ENCODE measurements at regions not wholly inside any gene's neighbourhood (a gene's known extent, or its start where the extent isn't known, plus 50 kb on each side); places are given as distances from the start of the nearest gene placed in this dataset.
A peak's percentile ranks its signal among the peaks of the same experiment; 100 is the strongest.

DNA sequence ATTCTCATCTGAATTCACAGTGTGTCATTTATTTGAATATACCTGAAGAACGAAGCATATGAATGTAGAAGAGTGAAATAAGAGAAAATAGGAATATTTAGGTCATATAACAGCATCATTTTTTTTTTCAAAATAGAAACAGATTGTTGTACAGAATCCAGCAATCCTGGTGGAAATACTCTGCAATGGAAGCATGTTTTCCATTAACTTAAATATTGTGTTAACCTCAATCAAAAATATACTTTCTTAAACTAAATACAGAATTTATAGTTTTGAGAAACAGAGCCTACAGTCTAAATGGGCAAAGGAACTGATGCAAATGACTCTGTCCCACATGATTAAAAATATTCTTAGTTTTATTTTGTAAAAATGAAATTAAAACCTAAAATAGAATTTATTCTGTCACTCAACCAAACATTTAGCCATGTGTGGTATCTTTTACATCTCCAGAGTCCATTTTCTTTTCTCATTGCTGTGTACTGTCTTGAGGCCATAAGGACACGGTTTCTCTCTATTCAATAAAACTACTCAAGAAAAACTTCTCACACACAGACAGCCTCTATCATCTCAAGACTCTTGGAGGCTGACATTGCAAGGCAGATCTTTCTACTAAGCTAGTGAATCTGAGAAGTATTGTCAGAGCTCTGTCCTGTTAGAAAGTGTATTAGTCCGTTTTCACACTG lies 322.6 kb downstream of the LTN1 start:
- no peaks in the 10 kb centered on the region for H3K9me3 ChIP-seq
- no peaks in the 10 kb centered on the region for H3K27me3 ChIP-seq
- H3K27ac ChIP-seq, result no peak overlapping the region
- peaks cover 0 to 3% of the 10 kb centered on the region in 2 donors for H3K4me1 ChIP-seq
- no peak for DNase-seq (ENCODE audit: low spot score in 2 of 2)
- TF ChIP-seq, protein P1, sequence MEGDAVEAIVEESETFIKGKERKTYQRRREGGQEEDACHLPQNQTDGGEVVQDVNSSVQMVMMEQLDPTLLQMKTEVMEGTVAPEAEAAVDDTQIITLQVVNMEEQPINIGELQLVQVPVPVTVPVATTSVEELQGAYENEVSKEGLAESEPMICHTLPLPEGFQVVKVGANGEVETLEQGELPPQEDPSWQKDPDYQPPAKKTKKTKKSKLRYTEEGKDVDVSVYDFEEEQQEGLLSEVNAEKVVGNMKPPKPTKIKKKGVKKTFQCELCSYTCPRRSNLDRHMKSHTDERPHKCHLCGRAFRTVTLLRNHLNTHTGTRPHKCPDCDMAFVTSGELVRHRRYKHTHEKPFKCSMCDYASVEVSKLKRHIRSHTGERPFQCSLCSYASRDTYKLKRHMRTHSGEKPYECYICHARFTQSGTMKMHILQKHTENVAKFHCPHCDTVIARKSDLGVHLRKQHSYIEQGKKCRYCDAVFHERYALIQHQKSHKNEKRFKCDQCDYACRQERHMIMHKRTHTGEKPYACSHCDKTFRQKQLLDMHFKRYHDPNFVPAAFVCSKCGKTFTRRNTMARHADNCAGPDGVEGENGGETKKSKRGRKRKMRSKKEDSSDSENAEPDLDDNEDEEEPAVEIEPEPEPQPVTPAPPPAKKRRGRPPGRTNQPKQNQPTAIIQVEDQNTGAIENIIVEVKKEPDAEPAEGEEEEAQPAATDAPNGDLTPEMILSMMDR (IDR thresholded peaks at IDR 0.05), result no peak
- no peak overlapping the region for H3K4me3 ChIP-seq
- no peaks in the 10 kb centered on the region for H3K36me3 ChIP-seq
- intact Hi-C loops (cut with DNase I), result no loop called here

DNA sequence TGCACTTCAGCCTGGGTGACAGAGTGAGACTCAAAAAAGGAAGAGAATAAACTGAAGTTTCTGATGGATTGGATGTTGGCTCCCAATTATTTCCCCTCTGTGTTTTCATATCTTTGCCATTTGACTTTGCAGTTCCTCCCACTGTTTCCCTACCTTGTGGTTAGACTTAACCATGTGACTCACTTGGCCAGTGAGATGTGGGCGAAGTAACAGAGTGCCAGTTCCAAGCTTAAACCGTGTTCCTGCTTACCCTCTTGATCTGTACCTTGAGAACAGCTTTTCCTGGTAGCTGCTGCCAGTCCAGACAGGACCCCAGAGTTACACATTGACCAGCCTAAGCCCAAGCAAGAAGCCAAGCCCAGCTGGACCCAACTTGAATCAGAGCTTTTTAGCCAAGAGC lies 323.4 kb downstream of the LTN1 start:
- no peak for DNase-seq (ENCODE audit: low spot score in 2 of 2)
- no peaks in the 10 kb centered on the region for H3K9me3 ChIP-seq
- no peak overlapping the region for H3K4me3 ChIP-seq
- H3K27ac ChIP-seq, result no peak overlapping the region
- TF ChIP-seq, protein P1 (IDR thresholded peaks at IDR 0.05), result no peak
- intact Hi-C loops (cut with DNase I), result no loop called here
- H3K4me1 ChIP-seq, result no peaks in the 10 kb centered on the region
- H3K27me3 ChIP-seq, result no peaks in the 10 kb centered on the region
- H3K36me3 ChIP-seq, result no peaks in the 10 kb centered on the region

- TF ChIP-seq, protein P1 (IDR thresholded peaks at IDR 0.05), result no peak
- Histone ChIP-seq H3K36me3 (no peaks in the 10 kb centered on the region), H3K4me3 (no peak overlapping the region), H3K27ac (no peak overlapping the region), H3K27me3 (no peaks in the 10 kb centered on the region), H3K9me3 (no peaks in the 10 kb centered on the region), H3K4me1 (peaks cover 0 to 3% of the 10 kb centered on the region in 2 donors)
- intact Hi-C loops (cut with DNase I), result loop anchor here (5.0 kb wide), 1 partner anchor 79 kb away; no protein-coding TSS in a partner anchor
- DNase-seq (ENCODE audit: low spot score in 2 of 2), result no peak
These were observed 328.9 kb downstream of the LTN1 start for GRCh38 chr21:28663754-28664153.

GRCh38 chr21:28663111-28663693 lies 329.5 kb downstream of the LTN1 start:
- Histone ChIP-seq H3K27me3 (no peaks in the 10 kb centered on the region), H3K36me3 (no peaks in the 10 kb centered on the region), H3K9me3 (no peaks in the 10 kb centered on the region), H3K4me3 (no peak overlapping the region), H3K4me1 (peaks cover 0 to 3% of the 10 kb centered on the region in 2 donors), H3K27ac (no peak overlapping the region)
- TF ChIP-seq, protein P1 (IDR thresholded peaks at IDR 0.05), result peak; percentile 6 to 47 (median 25)
- intact Hi-C loops (cut with DNase I), result loop anchor here (5.0 kb wide), 1 partner anchor 79 kb away; no protein-coding TSS in a partner anchor
- no peak for DNase-seq (ENCODE audit: low spot score in 2 of 2)

DNA sequence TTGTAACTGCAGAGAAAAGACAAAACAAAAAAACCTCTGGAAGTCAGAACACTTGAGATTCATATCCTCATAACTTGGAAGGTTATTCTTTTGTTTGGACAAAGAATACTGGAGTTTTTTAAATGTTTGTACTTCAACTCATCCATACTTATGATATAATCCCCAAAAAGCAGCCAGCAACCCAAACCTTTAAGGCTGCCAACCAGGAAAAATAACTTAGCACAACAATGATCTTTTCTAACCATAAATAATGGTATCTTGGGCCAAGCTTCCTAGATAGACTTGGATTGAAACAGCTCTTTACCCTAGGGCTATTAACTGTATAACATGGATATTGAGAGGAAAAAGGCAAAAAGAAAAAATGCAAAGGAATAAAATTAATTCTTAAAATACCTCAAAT lies 335.1 kb downstream of the LTN1 start:
- intact Hi-C loops (cut with DNase I), result no loop called here
- H3K27ac ChIP-seq, result no peak overlapping the region
- no peak overlapping the region for H3K4me3 ChIP-seq
- peaks cover 0 to 5% of the 10 kb centered on the region in 2 donors for H3K4me1 ChIP-seq
- TF ChIP-seq, protein P1 (IDR thresholded peaks at IDR 0.05), result no peak
- H3K27me3 ChIP-seq, result no peaks in the 10 kb centered on the region
- no peaks in the 10 kb centered on the region for H3K36me3 ChIP-seq
- H3K9me3 ChIP-seq, result no peaks in the 10 kb centered on the region
- DNase-seq (ENCODE audit: low spot score in 2 of 2), result no peak
